Osteoblast (primary cell): ENCODE measurements at regions not wholly inside any gene's neighbourhood (a gene's known extent, or its start where the extent isn't known, plus 50 kb on each side); places are given as distances from the start of the nearest gene placed in this dataset.
"Not testable (repeated sequence)": the region's sequence is repeated elsewhere in the genome, so short reads cannot be mapped to it uniquely, and the experiment has no call there.

Experiments used
- DNase-seq: peaks from one replicate; pipeline ENCODE4 v3.0.0; 2011; ENCODE audit warnings: low spot score, mixed read lengths; ENCODE audit not compliant: insufficient read length; ENCODE audit errors: missing footprints
- H2AFZ ChIP-seq: 2 replicates; pipeline ENCODE4 v1.6.0; 2011; ENCODE audit warnings: mild to moderate bottlenecking, low read length
- H3K27ac ChIP-seq: 2 replicates; pipeline ENCODE4 v1.5.1; 2011; ENCODE audit warnings: mild to moderate bottlenecking, low read depth, low read length, moderate library complexity
- H3K27me3 ChIP-seq: 2 replicates; pipeline ENCODE4 v1.6.0; 2012; ENCODE audit warnings: mild to moderate bottlenecking, control low read depth, inconsistent platforms, low read length, moderate library complexity; ENCODE audit not compliant: insufficient read depth
- H3K36me3 ChIP-seq: 2 replicates; pipeline ENCODE4 v1.5.1; 2011; ENCODE audit warnings: mild to moderate bottlenecking, low read length, control low read depth, moderate library complexity; ENCODE audit not compliant: insufficient read depth
- H3K4me1 ChIP-seq: 2 replicates; pipeline ENCODE4 v1.5.1; 2011; ENCODE audit warnings: mild to moderate bottlenecking, low read length, control low read depth, moderate library complexity; ENCODE audit not compliant: insufficient read depth
- H3K4me2 ChIP-seq: 2 replicates; pipeline ENCODE4 v1.6.0; 2011; ENCODE audit warnings: mild to moderate bottlenecking, low read length; ENCODE audit not compliant: insufficient read depth
- H3K4me3 ChIP-seq: fragments of 200-600 bp; sonication (generic); 3 replicates; pipeline ENCODE4 v1.5.1; 2012; ENCODE audit warnings: mild to moderate bottlenecking, low read length, inconsistent platforms; ENCODE audit not compliant: insufficient read depth
- H3K79me2 ChIP-seq: 2 replicates; pipeline ENCODE4 v1.6.0; 2012; ENCODE audit warnings: mild to moderate bottlenecking, low read length, control low read depth, inconsistent platforms; ENCODE audit not compliant: insufficient read depth
- H3K9me3 ChIP-seq: 2 replicates; pipeline ENCODE4 v1.5.1; 2011; ENCODE audit warnings: low read depth, low read length, control low read depth
- H4K20me1 ChIP-seq: 2 replicates; pipeline ENCODE4 v1.6.0; 2012; ENCODE audit warnings: mild to moderate bottlenecking, low read length, control low read depth; ENCODE audit not compliant: insufficient read depth
- CTCF ChIP-seq: IDR thresholded peaks from 2 replicates; pipeline ENCODE4 v1.5.1; 2011; ENCODE audit warnings: mild to moderate bottlenecking, low read depth, low read length, moderate library complexity; ENCODE audit errors: extremely low read depth

GRCh38 chr6:86707545-86708120 lies 229.7 kb upstream of the HTR1E start:
- H3K27ac ChIP-seq: no peak overlapping the region
- H4K20me1 ChIP-seq: no peaks in the 10 kb centered on the region
- no peaks in the 10 kb centered on the region for H3K4me1 ChIP-seq
- no peak for DNase-seq
- peaks cover 4% of the 10 kb centered on the region for H3K9me3 ChIP-seq
- H2AFZ ChIP-seq: no peak overlapping the region
- TF ChIP-seq CTCF: no peak
- no peaks in the 10 kb centered on the region for H3K36me3 ChIP-seq
- no peak overlapping the region for H3K4me2 ChIP-seq
- H3K79me2 ChIP-seq: no peaks in the 10 kb centered on the region
- no peaks in the 10 kb centered on the region for H3K27me3 ChIP-seq
- no peak overlapping the region for H3K4me3 ChIP-seq

- Histone ChIP-seq H3K9me3 (peaks cover 4% of the 10 kb centered on the region), H3K4me3 (no peak overlapping the region), H2AFZ (no peak overlapping the region), H3K36me3 (no peaks in the 10 kb centered on the region), H3K79me2 (no peaks in the 10 kb centered on the region), H3K27ac (no peak overlapping the region), H4K20me1 (no peaks in the 10 kb centered on the region), H3K4me1 (no peaks in the 10 kb centered on the region), H3K27me3 (no peaks in the 10 kb centered on the region), H3K4me2 (no peak overlapping the region)
- TF ChIP-seq CTCF: no peak
- no peak for DNase-seq
Measured at GRCh38 chr6:86706449-86706848, 230.9 kb upstream of the HTR1E start.

- not testable (repeated sequence) for H3K27me3 ChIP-seq, H3K4me3 ChIP-seq, H2AFZ ChIP-seq, H3K9me3 ChIP-seq, H3K4me1 ChIP-seq, H3K79me2 ChIP-seq, H4K20me1 ChIP-seq, H3K4me2 ChIP-seq, H3K36me3 ChIP-seq, DNase-seq, H3K27ac ChIP-seq
Measured at GRCh38 chr6:86701228-86701627, 236.1 kb upstream of the HTR1E start.

GRCh38 chr6:86686496-86686895 lies 250.8 kb upstream of the HTR1E start:
- Histone ChIP-seq H3K4me1 (no peaks in the 10 kb centered on the region), H3K9me3 (no peaks in the 10 kb centered on the region), H4K20me1 (no peaks in the 10 kb centered on the region), H3K27me3 (no peaks in the 10 kb centered on the region), H2AFZ (no peak overlapping the region), H3K79me2 (no peaks in the 10 kb centered on the region), H3K4me3 (no peak overlapping the region), H3K27ac (no peak overlapping the region), H3K36me3 (no peaks in the 10 kb centered on the region), H3K4me2 (no peak overlapping the region)
- no peak for TF ChIP-seq CTCF
- DNase-seq: no peak
